ENCODE measurements at regions not wholly inside any gene's neighbourhood (a gene's known extent, or its start where the extent isn't known, plus 50 kb on each side); places are given as distances from the start of the nearest gene placed in this dataset.
A peak's percentile ranks its signal among the peaks of the same experiment; 100 is the strongest.

GRCh38 chr9:73024601-73025034 lies 71.8 kb upstream of the ALDH1A1 start:
- H3K36me3 Mint-ChIP-seq (ENCODE audit: unreplicated experiment), result no peaks in the 10 kb centered on the region
- no peaks in the 10 kb centered on the region for H3K27me3 Mint-ChIP-seq (ENCODE audit: unreplicated experiment)
- H3K27ac Mint-ChIP-seq (ENCODE audit: unreplicated experiment), result no peak overlapping the region
- H3K4me1 Mint-ChIP-seq (ENCODE audit: low read depth, unreplicated experiment), result no peaks in the 10 kb centered on the region
- no peak for TF ChIP-seq CTCF (IDR thresholded peaks at IDR 0.05; ENCODE audit: partially characterized antibody, unreplicated experiment)
- DNase-seq, result no peak
- H3K9me3 Mint-ChIP-seq (ENCODE audit: unreplicated experiment), result no peaks in the 10 kb centered on the region
- H3K4me3 Mint-ChIP-seq (ENCODE audit: unreplicated experiment), result no peak overlapping the region

DNA sequence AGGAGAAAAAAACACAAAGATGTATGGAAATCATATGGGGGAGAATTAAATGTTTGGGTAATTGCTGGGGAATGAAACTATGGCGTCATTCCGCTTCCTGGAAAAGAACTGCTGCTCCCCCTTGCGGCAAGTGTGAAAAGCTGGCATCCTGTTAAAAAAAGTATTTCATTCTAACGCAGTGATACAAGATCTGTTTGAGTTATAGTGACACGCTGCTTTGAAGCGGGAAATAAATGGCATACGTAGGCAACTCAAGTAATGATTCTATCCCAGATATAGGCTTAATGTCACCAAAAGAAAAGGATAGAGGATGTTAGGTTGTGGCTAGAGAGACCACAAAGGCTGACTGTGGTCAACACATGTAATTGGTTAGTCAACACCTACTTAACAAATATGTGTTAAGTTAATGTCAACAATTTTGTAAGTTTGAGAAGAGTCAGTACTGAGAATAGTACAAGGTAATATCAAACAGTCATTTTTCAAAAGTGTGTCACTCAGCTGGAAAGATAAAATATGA lies 70.2 kb upstream of the ALDH1A1 start:
- H3K4me3 Mint-ChIP-seq (ENCODE audit: unreplicated experiment), result no peak overlapping the region
- H3K27ac Mint-ChIP-seq (ENCODE audit: unreplicated experiment), result no peak overlapping the region
- H3K36me3 Mint-ChIP-seq (ENCODE audit: unreplicated experiment), result no peaks in the 10 kb centered on the region
- peak; percentile 64 for DNase-seq
- no peaks in the 10 kb centered on the region for H3K27me3 Mint-ChIP-seq (ENCODE audit: unreplicated experiment)
- H3K4me1 Mint-ChIP-seq (ENCODE audit: low read depth, unreplicated experiment), result no peaks in the 10 kb centered on the region
- H3K9me3 Mint-ChIP-seq (ENCODE audit: unreplicated experiment), result no peaks in the 10 kb centered on the region
- TF ChIP-seq CTCF (IDR thresholded peaks at IDR 0.05; ENCODE audit: partially characterized antibody, unreplicated experiment), result peak; percentile 87

DNA sequence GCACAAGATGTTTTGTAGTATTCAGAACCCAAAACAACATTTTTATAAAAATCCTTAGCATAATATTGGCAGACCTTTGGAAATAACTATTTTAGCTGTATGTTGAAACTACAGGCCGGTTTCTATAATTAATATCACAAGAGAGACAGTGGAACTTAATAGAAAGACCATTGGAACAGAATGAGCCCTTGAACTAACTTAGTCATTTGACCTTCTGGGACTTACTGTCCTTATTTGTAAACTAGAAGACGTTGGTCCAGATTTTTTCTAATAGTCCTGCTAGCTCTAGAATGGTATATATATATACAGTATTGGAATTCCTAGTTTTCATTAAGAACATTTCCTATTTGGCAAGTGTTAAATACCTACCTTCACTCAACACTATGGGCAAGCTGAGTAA lies 69.5 kb upstream of the ALDH1A1 start:
- TF ChIP-seq CTCF (IDR thresholded peaks at IDR 0.05; ENCODE audit: partially characterized antibody, unreplicated experiment), result no peak
- Mint-ChIP-seq H3K4me1 (ENCODE audit: low read depth, unreplicated experiment) (no peaks in the 10 kb centered on the region), H3K36me3 (ENCODE audit: unreplicated experiment) (no peaks in the 10 kb centered on the region), H3K27ac (ENCODE audit: unreplicated experiment) (no peak overlapping the region), H3K27me3 (ENCODE audit: unreplicated experiment) (no peaks in the 10 kb centered on the region), H3K9me3 (ENCODE audit: unreplicated experiment) (no peaks in the 10 kb centered on the region), H3K4me3 (ENCODE audit: unreplicated experiment) (no peak overlapping the region)
- DNase-seq, result no peak

DNA sequence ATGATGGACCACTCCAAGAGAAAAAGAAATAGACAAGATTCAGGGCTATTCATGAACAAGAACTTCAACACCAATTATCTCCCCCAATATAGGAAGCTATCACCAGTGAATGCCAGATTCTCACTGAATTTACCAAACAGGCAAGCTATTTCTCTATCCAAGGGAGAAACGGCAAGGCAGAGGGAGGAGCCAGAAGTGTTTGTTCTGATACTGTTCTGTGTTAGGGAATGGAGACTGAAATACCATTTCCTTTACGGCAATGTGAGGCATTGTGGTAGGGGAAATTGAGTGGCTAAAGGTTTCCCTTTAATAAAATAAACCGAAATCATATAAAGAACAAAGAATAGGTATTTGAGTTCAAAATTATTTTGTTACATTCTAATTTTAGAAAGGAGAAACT lies 68.0 kb upstream of the ALDH1A1 start:
- H3K4me3 Mint-ChIP-seq (ENCODE audit: unreplicated experiment), result no peak overlapping the region
- no peaks in the 10 kb centered on the region for H3K36me3 Mint-ChIP-seq (ENCODE audit: unreplicated experiment)
- no peaks in the 10 kb centered on the region for H3K4me1 Mint-ChIP-seq (ENCODE audit: low read depth, unreplicated experiment)
- no peaks in the 10 kb centered on the region for H3K9me3 Mint-ChIP-seq (ENCODE audit: unreplicated experiment)
- no peaks in the 10 kb centered on the region for H3K27me3 Mint-ChIP-seq (ENCODE audit: unreplicated experiment)
- no peak overlapping the region for H3K27ac Mint-ChIP-seq (ENCODE audit: unreplicated experiment)
- no peak for TF ChIP-seq CTCF (IDR thresholded peaks at IDR 0.05; ENCODE audit: partially characterized antibody, unreplicated experiment)
- DNase-seq, result no peak

DNA sequence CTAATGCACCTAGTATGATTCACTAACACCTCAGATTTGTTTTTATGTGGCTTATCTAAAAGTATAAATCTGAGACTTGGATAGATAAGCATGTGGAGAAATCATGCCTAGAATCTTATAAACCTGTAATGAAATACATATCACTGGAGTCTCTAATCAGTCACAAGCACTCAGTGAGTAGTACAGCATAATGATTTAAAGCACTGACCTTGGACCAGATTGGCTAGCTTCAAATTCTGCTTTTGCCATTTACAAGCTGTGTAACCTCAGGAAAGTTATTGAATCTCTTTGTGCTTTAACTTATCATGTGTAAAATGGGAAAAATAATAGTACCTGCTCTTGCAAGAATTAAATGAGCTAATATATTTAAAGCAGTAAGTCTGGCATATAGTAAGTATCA lies 61.2 kb upstream of the ALDH1A1 start:
- DNase-seq, result no peak
- no peaks in the 10 kb centered on the region for H3K4me1 Mint-ChIP-seq (ENCODE audit: low read depth, unreplicated experiment)
- TF ChIP-seq CTCF (IDR thresholded peaks at IDR 0.05; ENCODE audit: partially characterized antibody, unreplicated experiment), result no peak
- H3K9me3 Mint-ChIP-seq (ENCODE audit: unreplicated experiment), result no peaks in the 10 kb centered on the region
- H3K27ac Mint-ChIP-seq (ENCODE audit: unreplicated experiment), result no peak overlapping the region
- H3K4me3 Mint-ChIP-seq (ENCODE audit: unreplicated experiment), result no peak overlapping the region
- H3K27me3 Mint-ChIP-seq (ENCODE audit: unreplicated experiment), result no peaks in the 10 kb centered on the region
- H3K36me3 Mint-ChIP-seq (ENCODE audit: unreplicated experiment), result no peaks in the 10 kb centered on the region
